ENCODE measurements at regions not wholly inside any gene's neighbourhood (a gene's known extent, or its start where the extent isn't known, plus 50 kb on each side); places are given as distances from the start of the nearest gene placed in this dataset.

GRCh38 chr5:179411161-179411841, 66.0 kb upstream of the ADAMTS2 start:
- TF ChIP-seq NFIC (IDR thresholded peaks at IDR 0.05) (no peak), FOXM1 (IDR thresholded peaks at IDR 0.05; ENCODE audit: borderline replicate concordance, low read depth) (no peak), ZBTB7A (IDR thresholded peaks at IDR 0.05; ENCODE audit: low read depth) (no peak), EGR1 (IDR thresholded peaks at IDR 0.05) (no peak), TAF1 (IDR thresholded peaks at IDR 0.05; ENCODE audit: low read depth) (no peak), REST (IDR thresholded peaks at IDR 0.05; ENCODE audit: low read depth) (no peak), YY1 (IDR thresholded peaks at IDR 0.05; ENCODE audit: low read depth) (no peak)
- TF ChIP-seq, protein P1, sequence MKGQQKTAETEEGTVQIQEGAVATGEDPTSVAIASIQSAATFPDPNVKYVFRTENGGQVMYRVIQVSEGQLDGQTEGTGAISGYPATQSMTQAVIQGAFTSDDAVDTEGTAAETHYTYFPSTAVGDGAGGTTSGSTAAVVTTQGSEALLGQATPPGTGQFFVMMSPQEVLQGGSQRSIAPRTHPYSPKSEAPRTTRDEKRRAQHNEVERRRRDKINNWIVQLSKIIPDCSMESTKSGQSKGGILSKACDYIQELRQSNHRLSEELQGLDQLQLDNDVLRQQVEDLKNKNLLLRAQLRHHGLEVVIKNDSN (IDR thresholded peaks at IDR 0.05) = no peak

- TF ChIP-seq, protein P1 (IDR thresholded peaks at IDR 0.05) = no peak
- TF ChIP-seq MAX (IDR thresholded peaks at IDR 0.05) (no peak), REST (IDR thresholded peaks at IDR 0.05; ENCODE audit: low read depth) (no peak), EP300 (IDR thresholded peaks at IDR 0.05; ENCODE audit: borderline replicate concordance) (no peak)
Observed at GRCh38 chr5:179410291-179411160, 65.3 kb upstream of the ADAMTS2 start.

GRCh38 chr5:179409806-179410205, 64.5 kb upstream of the ADAMTS2 start:
- no peak for TF ChIP-seq CEBPB (IDR thresholded peaks at IDR 0.05)
- TF ChIP-seq NFIC (IDR thresholded peaks at IDR 0.05) = no peak
- TF ChIP-seq MAX (IDR thresholded peaks at IDR 0.05) = no peak
- TF ChIP-seq RAD21 (IDR thresholded peaks at IDR 0.05; ENCODE audit: low read depth) = no peak
- no peak for TF ChIP-seq TEAD4 (IDR thresholded peaks at IDR 0.05)
- no peak for TF ChIP-seq CREB1 (IDR thresholded peaks at IDR 0.05; ENCODE audit: low read depth)
- TF ChIP-seq YY1 (IDR thresholded peaks at IDR 0.05; ENCODE audit: low read depth) = no peak
- TF ChIP-seq, protein P1 (IDR thresholded peaks at IDR 0.05) = no peak
- no peak for TF ChIP-seq FOXM1 (IDR thresholded peaks at IDR 0.05; ENCODE audit: borderline replicate concordance, low read depth)
- TF ChIP-seq ZBTB7A (IDR thresholded peaks at IDR 0.05; ENCODE audit: low read depth) = no peak
- TF ChIP-seq EGR1 (IDR thresholded peaks at IDR 0.05) = no peak

- TF ChIP-seq YY1 (IDR thresholded peaks at IDR 0.05; ENCODE audit: low read depth) = no peak
- no peak for TF ChIP-seq MAX (IDR thresholded peaks at IDR 0.05)
- TF ChIP-seq CEBPB (IDR thresholded peaks at IDR 0.05) = no peak
- no peak for TF ChIP-seq TCF12 (IDR thresholded peaks at IDR 0.05; ENCODE audit: low read depth)
- no peak for TF ChIP-seq CREB1 (IDR thresholded peaks at IDR 0.05; ENCODE audit: low read depth)
- TF ChIP-seq, protein P1 (IDR thresholded peaks at IDR 0.05) = no peak
- no peak for TF ChIP-seq NFIC (IDR thresholded peaks at IDR 0.05)
- TF ChIP-seq TEAD4 (IDR thresholded peaks at IDR 0.05) = no peak
- no peak for TF ChIP-seq EGR1 (IDR thresholded peaks at IDR 0.05)
- TF ChIP-seq FOXM1 (IDR thresholded peaks at IDR 0.05; ENCODE audit: borderline replicate concordance, low read depth) = no peak
- TF ChIP-seq TAF1 (IDR thresholded peaks at IDR 0.05; ENCODE audit: low read depth) = no peak
- no peak for TF ChIP-seq EP300 (IDR thresholded peaks at IDR 0.05; ENCODE audit: borderline replicate concordance)
- TF ChIP-seq RAD21 (IDR thresholded peaks at IDR 0.05; ENCODE audit: low read depth) = no peak
- TF ChIP-seq REST (IDR thresholded peaks at IDR 0.05; ENCODE audit: low read depth) = no peak
- no peak for TF ChIP-seq ZBTB7A (IDR thresholded peaks at IDR 0.05; ENCODE audit: low read depth)
Observed at GRCh38 chr5:179408611-179409010, 63.4 kb upstream of the ADAMTS2 start.
